IPS-NIHi7 (cell line): ENCODE measurements at regions not wholly inside any gene's neighbourhood (a gene's known extent, or its start where the extent isn't known, plus 50 kb on each side); places are given as distances from the start of the nearest gene placed in this dataset.
A peak's percentile ranks its signal among the peaks of the same experiment; 100 is the strongest.
"Not testable (repeated sequence)": the region's sequence is repeated elsewhere in the genome, so short reads cannot be mapped to it uniquely, and the experiment has no call there.

Experiments
- DNase-seq: peaks from one replicate; pipeline ENCODE4 v3.0.0; 2012; ENCODE audit warnings: mixed read lengths; ENCODE audit errors: extremely low spot score

- no peak for DNase-seq
Measured at GRCh38 chr5:152456815-152457443, 51.9 kb upstream of the NMUR2 start.

- DNase-seq: no peak
Measured at GRCh38 chr5:152462021-152462721, 57.1 kb upstream of the NMUR2 start.

DNA sequence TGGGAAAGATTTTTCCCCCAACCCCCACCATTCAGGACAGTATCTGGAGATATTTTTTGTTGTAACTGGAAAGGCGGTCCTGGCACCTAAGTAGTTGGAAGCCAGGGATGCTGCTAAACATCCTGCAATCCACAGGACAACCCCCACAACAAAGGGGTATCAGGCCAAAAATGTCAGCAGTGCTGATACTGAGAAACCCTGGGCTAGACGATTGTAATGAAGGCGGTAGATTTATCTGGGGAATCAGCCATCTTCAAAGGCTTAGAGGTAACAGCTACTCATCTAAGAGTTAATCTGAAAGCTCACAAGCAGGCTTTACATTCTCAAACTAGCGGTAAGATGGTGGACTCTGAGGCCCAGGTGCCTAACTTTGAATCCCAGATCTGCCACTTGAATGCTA, 59.0 kb upstream of the NMUR2 start:
- no peak for DNase-seq

GRCh38 chr5:152465140-152465539, 60.1 kb upstream of the NMUR2 start:
- DNase-seq: no peak

- DNase-seq: no peak
Measured at GRCh38 chr5:152466085-152466745, 61.1 kb upstream of the NMUR2 start.

DNA sequence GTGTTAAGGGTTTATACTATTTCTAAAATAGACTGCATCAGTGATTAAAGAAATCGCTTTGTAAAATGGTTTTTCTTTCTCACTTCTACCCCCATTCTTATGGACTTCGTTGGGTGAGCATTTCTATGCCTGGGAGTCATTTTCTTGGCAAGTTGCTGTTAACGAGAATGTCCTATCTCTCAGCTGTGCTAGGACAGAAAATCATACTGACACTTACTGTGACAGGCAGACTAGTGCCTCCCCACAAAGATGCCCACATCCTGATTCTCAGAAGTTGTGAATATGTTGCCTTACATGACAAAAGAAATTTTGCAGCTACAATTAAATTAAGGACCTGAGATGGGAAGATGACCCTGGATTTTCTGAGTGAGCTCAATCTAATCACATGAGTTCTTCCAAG, 65.1 kb upstream of the NMUR2 start:
- DNase-seq: no peak

DNA sequence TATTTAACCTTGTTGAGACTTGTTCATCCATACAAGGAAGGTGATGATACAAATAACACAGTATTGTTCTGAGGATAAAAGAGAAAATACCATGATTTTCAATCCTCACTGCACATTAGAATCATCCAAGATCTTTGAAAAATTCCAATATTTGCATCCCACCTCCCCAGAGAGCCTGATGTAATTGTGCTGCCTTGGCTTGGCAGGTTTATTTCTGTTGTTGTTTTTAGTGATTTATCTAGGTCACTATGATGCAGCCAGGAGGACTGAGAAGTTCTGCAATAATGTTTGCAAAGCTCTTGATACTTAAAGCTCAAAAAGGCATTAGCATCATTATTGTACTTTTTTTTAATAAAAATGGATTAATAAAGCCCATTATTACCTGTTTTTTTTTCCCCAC, 67.0 kb upstream of the NMUR2 start:
- DNase-seq: no peak

- DNase-seq: no peak
Measured at GRCh38 chr5:152474961-152475360, 69.9 kb upstream of the NMUR2 start.

- no peak for DNase-seq
Measured at GRCh38 chr5:152477536-152477935, 72.5 kb upstream of the NMUR2 start.

- not testable (repeated sequence) for DNase-seq
Measured at GRCh38 chr5:152479866-152480265, 74.8 kb upstream of the NMUR2 start.

GRCh38 chr5:152480677-152481076, 75.6 kb upstream of the NMUR2 start:
- not testable (repeated sequence) for DNase-seq

DNA sequence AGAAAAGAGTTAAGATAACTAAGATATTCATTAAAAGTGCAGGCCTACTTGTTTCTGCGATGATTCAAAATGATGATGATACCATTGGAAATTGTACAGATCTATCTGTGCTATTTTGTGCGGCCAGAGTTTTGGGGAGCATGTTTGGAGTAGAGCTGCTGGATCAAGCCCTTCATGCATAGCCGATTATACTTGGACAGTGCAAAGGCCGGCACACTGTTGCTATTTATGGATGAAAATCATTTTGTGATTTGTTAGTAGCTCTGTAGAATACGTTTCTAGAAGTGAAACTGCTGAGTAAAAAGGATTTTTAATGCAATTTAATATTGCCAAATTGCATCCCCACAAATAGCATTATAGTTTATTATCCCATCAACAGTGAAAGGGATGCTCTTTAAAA, 82.1 kb upstream of the NMUR2 start:
- no peak for DNase-seq

DNA sequence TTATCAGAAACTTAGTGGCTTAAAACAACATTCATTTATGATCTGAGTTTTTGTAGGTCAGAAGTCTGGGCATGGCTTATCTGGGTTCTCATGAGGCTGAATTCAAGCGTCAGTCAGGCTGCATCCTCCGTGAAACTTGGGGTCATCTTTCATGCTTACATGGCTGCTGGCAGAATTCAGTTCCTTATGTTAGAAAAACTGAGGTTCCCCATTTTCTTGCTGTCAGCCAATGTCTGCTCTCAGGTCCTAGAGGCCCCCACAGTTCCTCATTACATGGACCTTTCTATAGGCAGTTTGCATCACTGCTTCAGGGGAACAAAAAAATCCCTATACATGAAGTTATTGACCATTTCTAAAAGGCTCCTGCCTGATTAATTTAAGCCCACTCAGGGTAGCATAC, 83.8 kb upstream of the NMUR2 start:
- DNase-seq: no peak

- DNase-seq: no peak
Measured at GRCh38 chr5:152499814-152500535, 94.9 kb upstream of the NMUR2 start.

DNA sequence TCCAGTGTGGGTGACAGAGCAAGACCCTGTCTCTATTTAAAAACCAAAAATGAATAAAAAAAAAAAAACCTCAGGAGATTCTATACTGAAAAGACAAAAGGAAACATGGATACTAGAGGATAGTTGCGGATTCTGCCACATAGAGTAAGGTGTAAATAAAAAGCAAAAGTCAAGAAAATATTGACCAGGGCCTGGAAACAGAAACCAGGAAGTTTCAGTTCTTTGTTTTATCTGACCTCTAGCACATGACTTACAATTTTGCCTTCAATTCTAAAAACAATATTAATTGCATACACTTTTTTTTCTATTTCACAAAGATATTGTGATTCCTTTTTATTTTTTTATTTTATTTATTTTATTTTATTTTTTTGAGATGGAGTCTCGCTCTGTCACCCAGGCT, 96.2 kb upstream of the NMUR2 start:
- no peak for DNase-seq

- no peak for DNase-seq
Measured at GRCh38 chr5:152503206-152503605, 98.1 kb upstream of the NMUR2 start.

GRCh38 chr5:152505442-152506042, 100.5 kb upstream of the NMUR2 start:
- DNase-seq: peak; percentile 51

- DNase-seq: no peak
Measured at GRCh38 chr5:152511120-152511519, 106.0 kb upstream of the NMUR2 start.

DNA sequence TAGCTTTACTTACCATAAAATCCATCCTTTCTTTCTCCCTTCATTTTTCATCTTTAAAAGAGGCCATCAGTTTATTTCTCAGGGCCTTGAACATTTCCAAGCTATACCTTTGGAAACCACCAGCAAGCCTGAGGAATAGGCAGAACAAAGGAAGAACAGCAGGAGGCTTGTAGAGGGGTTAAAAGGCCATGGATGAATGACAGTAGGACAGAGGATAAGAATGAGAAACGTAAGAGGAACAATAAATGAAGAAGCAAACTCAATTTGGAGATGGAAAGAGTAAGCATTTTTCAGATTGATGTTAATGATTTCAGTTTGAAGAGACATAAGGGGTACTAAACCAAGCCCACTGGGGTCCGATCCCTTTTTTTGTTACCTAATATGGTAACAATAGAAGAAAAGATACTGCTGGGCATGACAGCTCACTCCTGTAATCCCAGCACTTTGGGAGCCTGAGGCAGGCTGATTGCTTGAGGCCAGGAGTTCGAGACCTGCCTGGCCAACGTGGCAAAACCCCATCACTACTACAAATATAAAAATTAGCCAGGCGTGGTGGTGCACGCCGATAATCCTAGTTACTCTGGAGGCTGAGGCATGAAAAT, 106.6 kb upstream of the NMUR2 start:
- peak; percentile 40 for DNase-seq

DNA sequence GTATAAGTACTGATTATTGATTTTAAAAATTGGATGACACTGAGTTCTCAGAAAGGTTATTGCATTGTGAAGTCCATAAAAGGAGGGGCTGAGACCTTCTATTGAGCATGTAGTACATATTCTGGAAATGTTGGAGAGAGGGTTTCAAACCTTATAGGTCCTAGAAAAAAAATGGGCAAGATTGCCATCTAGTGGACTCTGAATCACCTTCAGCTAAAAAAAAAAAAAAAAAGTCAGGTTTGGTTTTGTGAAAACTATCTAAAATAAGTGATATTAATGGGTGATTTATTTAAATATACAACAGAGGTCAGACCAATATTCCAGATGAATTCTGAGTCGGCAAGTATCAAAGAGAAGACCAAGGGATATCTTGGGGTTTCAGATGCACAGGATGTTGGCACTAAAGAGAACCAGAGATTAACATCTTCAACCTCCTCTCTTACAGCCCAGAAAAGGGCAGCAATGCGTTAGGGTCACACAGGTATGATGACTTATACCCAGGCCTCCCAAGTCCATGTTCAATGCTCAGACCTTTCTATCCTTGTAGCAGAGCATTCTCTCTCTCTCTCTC, 109.8 kb upstream of the NMUR2 start:
- peak; percentile 20 for DNase-seq

GRCh38 chr5:152523964-152524363, 118.9 kb upstream of the NMUR2 start:
- no peak for DNase-seq
